Type B pancreatic cell (in vitro differentiated cells): ENCODE measurements at regions not wholly inside any gene's neighbourhood (a gene's known extent, or its start where the extent isn't known, plus 50 kb on each side); places are given as distances from the start of the nearest gene placed in this dataset.

Experiments used
- DNase-seq: peaks from one replicate; pipeline ENCODE4 v3.0.0; 2021; ENCODE audit warnings: mixed read lengths; ENCODE audit not compliant: unreplicated experiment; ENCODE audit errors: extremely low spot score
- H3K27ac Mint-ChIP-seq: 2 replicates; pipeline ENCODE4 v1.8.0; 2021; ENCODE audit warnings: mild to moderate bottlenecking, mixed read lengths
- H3K27me3 Mint-ChIP-seq: 2 replicates; pipeline ENCODE4 v1.8.0; 2021; ENCODE audit warnings: mixed read lengths
- H3K36me3 Mint-ChIP-seq: 2 replicates; pipeline ENCODE4 v1.8.0; 2021; ENCODE audit warnings: mixed read lengths
- H3K4me1 Mint-ChIP-seq: one replicate; pipeline ENCODE4 v1.8.0; 2021; ENCODE audit warnings: mixed read lengths; ENCODE audit not compliant: unreplicated experiment
- H3K4me3 Mint-ChIP-seq: 2 replicates; pipeline ENCODE4 v1.8.0; 2021; ENCODE audit warnings: mild to moderate bottlenecking, mixed read lengths
- H3K9me3 Mint-ChIP-seq: 2 replicates; pipeline ENCODE4 v1.8.0; 2021; ENCODE audit warnings: mixed read lengths
- CTCF ChIP-seq: fragments of 200-600 bp; sonication (generic); conservative IDR thresholded peaks from 2 replicates; pipeline ENCODE4 v1.5.0; 2021; ENCODE audit warnings: antibody characterized with exemption, mild to moderate bottlenecking

GRCh38 chr4:1506956-1507721 is 100.9 kb upstream of the NKX1-1 start:
- no peak for TF ChIP-seq CTCF
- Mint-ChIP-seq H3K27ac (no peak overlapping the region), H3K4me1 (peaks cover 10% of the 10 kb centered on the region), H3K4me3 (no peak overlapping the region), H3K27me3 (peaks cover 35% of the 10 kb centered on the region), H3K36me3 (no peaks in the 10 kb centered on the region), H3K9me3 (no peaks in the 10 kb centered on the region)
- DNase-seq, result peak; percentile 27

- Mint-ChIP-seq H3K36me3 (no peaks in the 10 kb centered on the region), H3K27me3 (peaks cover 35% of the 10 kb centered on the region), H3K4me1 (peaks cover 10% of the 10 kb centered on the region), H3K4me3 (no peak overlapping the region), H3K27ac (no peak overlapping the region), H3K9me3 (no peaks in the 10 kb centered on the region)
- TF ChIP-seq CTCF, result no peak
- peak; percentile 62 for DNase-seq
Measured at GRCh38 chr4:1505511-1506460, 99.5 kb upstream of the NKX1-1 start.

- no peaks in the 10 kb centered on the region for H3K9me3 Mint-ChIP-seq
- H3K36me3 Mint-ChIP-seq, result no peaks in the 10 kb centered on the region
- H3K4me3 Mint-ChIP-seq, result no peak overlapping the region
- H3K4me1 Mint-ChIP-seq, result peaks cover 6% of the 10 kb centered on the region
- TF ChIP-seq CTCF, result no peak
- peak; percentile 62 for DNase-seq
- peaks cover 27% of the 10 kb centered on the region for H3K27me3 Mint-ChIP-seq
- H3K27ac Mint-ChIP-seq, result no peak overlapping the region
Measured at GRCh38 chr4:1504595-1505500, 98.6 kb upstream of the NKX1-1 start.

GRCh38 chr4:1503583-1504471 is 97.6 kb upstream of the NKX1-1 start:
- Mint-ChIP-seq H3K9me3 (no peaks in the 10 kb centered on the region), H3K4me3 (no peak overlapping the region), H3K27ac (no peak overlapping the region), H3K27me3 (peaks cover 27% of the 10 kb centered on the region), H3K36me3 (no peaks in the 10 kb centered on the region), H3K4me1 (peaks cover 4% of the 10 kb centered on the region)
- DNase-seq, result peak; percentile 67
- TF ChIP-seq CTCF, result no peak
